ENCODE measurements at regions not wholly inside any gene's neighbourhood (a gene's known extent, or its start where the extent isn't known, plus 50 kb on each side); places are given as distances from the start of the nearest gene placed in this dataset.

DNA sequence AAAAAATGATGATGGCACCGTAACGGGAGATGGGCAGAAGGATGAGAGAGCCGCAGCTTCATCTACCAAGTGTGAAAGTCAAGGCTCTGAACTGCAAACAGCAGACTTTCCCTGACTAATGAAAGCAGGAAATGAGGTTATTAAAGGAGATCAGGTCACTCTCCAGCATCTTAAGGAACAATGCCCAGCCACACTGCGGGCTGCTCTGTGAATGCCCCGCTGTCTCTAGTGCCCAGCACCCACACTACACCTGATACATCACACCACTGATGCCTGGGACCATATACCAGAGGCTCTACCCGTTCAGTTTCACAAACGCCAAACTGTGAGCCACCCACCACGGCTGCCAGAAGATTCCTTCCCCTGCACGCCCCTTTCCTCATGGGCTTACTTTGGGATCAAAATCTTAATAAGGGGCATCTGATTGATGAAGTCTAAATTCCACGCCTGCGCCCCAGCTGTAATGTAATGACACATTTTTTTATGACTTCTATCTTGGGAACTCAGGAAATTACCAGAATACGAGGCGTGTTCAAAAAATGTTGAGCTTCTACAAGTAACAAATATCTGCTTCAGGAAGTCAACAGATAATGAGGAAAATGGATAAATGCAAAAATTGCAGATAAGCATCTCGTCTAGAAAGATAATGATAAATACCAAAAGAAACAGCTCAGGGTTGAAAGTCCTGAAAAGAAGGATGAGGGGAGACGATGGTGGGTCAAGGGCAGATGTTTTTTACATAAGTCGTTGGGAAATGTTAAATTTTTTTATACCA is 72.0 kb downstream of the MIS18A start:
- TF ChIP-seq, protein P1, sequence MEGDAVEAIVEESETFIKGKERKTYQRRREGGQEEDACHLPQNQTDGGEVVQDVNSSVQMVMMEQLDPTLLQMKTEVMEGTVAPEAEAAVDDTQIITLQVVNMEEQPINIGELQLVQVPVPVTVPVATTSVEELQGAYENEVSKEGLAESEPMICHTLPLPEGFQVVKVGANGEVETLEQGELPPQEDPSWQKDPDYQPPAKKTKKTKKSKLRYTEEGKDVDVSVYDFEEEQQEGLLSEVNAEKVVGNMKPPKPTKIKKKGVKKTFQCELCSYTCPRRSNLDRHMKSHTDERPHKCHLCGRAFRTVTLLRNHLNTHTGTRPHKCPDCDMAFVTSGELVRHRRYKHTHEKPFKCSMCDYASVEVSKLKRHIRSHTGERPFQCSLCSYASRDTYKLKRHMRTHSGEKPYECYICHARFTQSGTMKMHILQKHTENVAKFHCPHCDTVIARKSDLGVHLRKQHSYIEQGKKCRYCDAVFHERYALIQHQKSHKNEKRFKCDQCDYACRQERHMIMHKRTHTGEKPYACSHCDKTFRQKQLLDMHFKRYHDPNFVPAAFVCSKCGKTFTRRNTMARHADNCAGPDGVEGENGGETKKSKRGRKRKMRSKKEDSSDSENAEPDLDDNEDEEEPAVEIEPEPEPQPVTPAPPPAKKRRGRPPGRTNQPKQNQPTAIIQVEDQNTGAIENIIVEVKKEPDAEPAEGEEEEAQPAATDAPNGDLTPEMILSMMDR (IDR thresholded peaks at IDR 0.05): no peak

DNA sequence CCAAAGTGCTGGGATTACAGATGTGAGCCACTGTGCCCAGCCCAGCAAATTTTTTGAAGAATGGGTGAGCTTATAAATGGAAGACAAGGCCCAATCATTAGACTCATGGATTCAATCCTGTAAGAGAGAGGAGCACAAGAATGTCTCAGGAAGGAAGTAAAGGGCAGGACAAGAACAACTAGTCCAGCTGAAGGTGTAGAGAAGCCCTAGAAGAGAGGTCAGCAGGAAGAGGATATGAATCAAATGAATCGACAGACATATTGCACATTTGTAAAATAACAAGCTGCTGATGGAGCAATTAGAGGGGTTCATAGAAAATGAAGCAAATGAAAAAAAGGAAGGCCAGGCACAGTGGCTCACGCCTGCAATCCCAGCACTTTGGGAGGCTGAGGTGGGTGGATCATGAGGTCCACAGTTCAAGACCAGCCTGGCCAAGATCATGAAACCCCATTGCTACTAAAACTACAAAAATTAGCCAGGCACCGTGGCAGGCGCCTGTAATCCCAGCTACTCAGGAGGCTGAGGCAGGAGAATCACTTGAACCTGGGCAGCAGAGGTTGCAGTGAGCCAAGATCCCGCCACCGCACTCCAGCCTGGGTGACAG is 74.9 kb downstream of the MIS18A start:
- TF ChIP-seq, protein P1 (IDR thresholded peaks at IDR 0.05): no peak

DNA sequence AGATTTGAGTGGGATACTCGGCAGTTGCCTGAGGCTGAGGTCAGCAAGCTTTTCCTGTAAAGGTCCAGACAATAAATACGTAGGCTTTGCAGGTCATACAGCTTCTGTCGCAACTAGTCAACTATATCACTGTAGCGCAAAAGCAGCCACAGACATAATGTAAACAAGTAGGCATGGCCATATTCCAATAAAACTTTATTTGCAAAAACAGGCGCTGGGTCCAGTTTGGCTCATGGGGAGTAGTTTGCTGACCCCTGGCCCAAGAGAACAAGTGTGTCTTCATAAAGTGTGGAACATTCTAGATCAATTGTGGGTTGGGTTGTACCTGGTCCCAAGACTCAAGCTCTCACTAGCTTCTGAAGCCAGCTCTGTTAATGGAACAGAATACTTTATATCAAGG is 78.8 kb downstream of the MIS18A start:
- TF ChIP-seq, protein P1 (IDR thresholded peaks at IDR 0.05): no peak

DNA sequence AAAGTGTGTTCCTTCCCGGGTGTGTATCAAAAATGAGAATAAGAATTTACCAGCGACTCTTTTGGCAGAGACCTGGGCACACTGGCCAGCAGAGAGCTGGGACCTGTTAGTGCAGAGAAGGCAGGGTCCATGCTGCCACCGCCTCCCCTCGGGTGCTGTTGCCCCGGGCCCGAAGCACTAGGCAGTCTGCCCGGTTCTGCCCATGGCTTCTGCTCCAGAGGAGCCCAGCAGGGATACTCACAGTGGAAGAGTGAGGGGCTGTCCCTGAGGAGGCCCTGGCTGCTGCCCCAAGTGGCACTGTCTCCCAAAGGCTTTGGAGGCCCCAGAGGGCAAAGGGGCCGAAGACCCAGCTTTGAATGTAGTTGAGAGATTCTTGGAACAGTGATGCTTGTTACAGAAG is 80.5 kb downstream of the MIS18A start:
- TF ChIP-seq, protein P1 (IDR thresholded peaks at IDR 0.05): no peak

DNA sequence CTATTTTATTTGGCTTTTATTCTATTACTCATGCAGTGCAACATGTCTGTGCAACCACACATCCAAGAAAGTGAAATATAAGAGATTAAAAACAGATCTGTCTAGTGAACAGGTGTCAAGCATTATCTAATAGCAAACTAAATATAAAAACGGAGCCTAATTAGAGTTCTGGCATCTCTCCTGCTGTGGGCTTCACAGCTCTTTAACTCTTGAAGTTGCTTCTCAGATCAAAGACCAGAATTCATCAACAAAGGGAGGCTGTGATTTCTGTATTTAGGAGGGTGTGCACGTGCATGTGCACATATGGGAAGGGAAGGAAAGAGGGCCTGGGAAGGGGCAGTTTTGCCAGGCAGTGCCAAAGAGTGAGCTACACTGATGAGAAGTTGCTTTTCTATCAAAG is 81.0 kb downstream of the MIS18A start:
- TF ChIP-seq, protein P1 (IDR thresholded peaks at IDR 0.05): no peak

DNA sequence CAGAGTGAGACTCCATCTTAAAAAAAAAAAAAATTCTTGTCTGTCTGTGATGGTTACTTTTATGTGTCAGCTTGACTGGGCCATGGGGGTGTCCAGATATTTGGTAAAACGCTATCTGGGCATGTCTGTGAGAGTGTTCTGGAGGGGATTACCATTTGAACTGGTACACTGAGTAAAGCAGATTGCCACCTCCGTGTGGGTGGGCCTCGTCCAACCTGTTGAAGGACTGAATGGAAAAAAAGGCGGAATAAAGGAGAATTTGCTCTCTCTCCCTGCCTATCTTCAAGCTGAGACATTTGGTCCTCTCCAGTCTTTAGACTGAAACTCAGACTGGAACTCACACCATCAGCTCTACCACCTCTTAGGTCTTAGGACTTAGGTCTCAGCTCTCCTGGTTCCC is 82.8 kb downstream of the MIS18A start:
- TF ChIP-seq, protein P1 (IDR thresholded peaks at IDR 0.05): no peak

DNA sequence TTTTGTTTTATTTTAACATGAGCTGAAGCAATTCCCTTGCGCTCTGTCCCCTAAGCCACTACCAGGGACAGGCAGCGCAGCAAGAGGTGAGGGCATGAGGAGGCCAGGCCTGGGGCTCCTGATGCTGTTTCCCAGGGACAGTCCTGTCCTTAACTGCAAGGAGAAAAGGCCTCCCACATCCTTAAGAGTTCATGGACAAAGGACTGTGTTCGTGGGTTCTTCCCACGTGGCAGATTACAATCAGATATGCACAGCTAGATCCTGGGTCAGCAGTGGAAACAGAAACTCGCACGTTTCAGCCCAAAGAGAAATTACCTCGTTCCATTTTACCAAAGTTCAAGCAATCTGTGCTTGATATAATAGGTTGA is 85.8 kb downstream of the MIS18A start:
- TF ChIP-seq, protein P1 (IDR thresholded peaks at IDR 0.05): no peak
